HepG2 (cell line): ENCODE measurements at regions not wholly inside any gene's neighbourhood (a gene's known extent, or its start where the extent isn't known, plus 50 kb on each side); places are given as distances from the start of the nearest gene placed in this dataset.

Source experiments
- ATAC-seq: fragments of 200-7000 bp; cut with Tn5 transposase; 3 replicates; pipeline ENCODE4 v1.9.1; 2020; ENCODE audit warnings: mild to moderate bottlenecking, moderate library complexity
- BruUV-seq: library from RNA; stranded (reverse); fragments of 400-500 nt; replicated peaks from 2 replicates; lab custom pipeline; 2021; lab: Mats Ljungman, UMichigan
- CTCF ChIA-PET: fragments of 300-600 bp; formaldehyde crosslinking; extraction: SDS; loops from one replicate; lab custom pipeline; 2021; ENCODE audit warnings: low total read pairs, inconsistent platforms, low intra/inter-chr PET ratio; lab: Yijun Ruan, JAX
- POLR2A ChIA-PET: fragments of 350-600 bp; sonication (Branson Sonifier 250); formaldehyde crosslinking; loops from one replicate; lab custom pipeline; 2020; ENCODE audit warnings: antibody characterized with exemption, inconsistent platforms; lab: Yijun Ruan, JAX
- DNase-seq: peaks from one replicate; pipeline ENCODE4 v3.0.0-alpha.2; 2015; ENCODE audit warnings: low spot score
- FAIRE-seq: peaks from 3 replicates; lab custom pipeline; 2011; peaks lifted over from hg19 to GRCh38; lab: Jason Lieb, UNC
- H2AFZ ChIP-seq: one replicate; pipeline ENCODE4 v1.6.1; 2011; ENCODE audit warnings: low read length, inconsistent platforms
- H3K27ac ChIP-seq: fragments of 300-600 bp; 3 replicates; pipeline ENCODE4 v1.8.0; 2011; ENCODE audit warnings: mixed run types, mild to moderate bottlenecking, mixed read lengths, low read length, inconsistent platforms; ENCODE audit not compliant: insufficient read depth; ENCODE audit errors: extremely low read length
- H3K27me3 ChIP-seq, 2 experiments: fragments of 200-600 bp in 1 of 2; 2 replicates in 1 of 2; 3 replicates in 1 of 2; pipeline versions ENCODE4 v1.6.0 to v1.8.0; 2011; ENCODE audit warnings: low read length in 2 of 2, mild to moderate bottlenecking in 2 of 2, moderate library complexity in 2 of 2, inconsistent platforms in 1 of 2; ENCODE audit not compliant: insufficient read depth in 2 of 2, control insufficient read depth in 1 of 2
- H3K36me3 ChIP-seq, 2 experiments: fragments of 200-600 bp in 1 of 2; replicated peaks in 1 of 2; 2 replicates in 1 of 2; 3 replicates in 1 of 2; pipeline versions ENCODE4 v1.5.1 to v1.8.0; 2011; ENCODE audit warnings: low read length in 2 of 2, inconsistent platforms in 1 of 2; ENCODE audit not compliant: insufficient read depth in 2 of 2, control insufficient read depth in 1 of 2
- H3K4me1 ChIP-seq: 2 replicates; pipeline ENCODE4 v1.5.1; 2012; ENCODE audit warnings: low read length, inconsistent platforms; ENCODE audit not compliant: insufficient read depth
- H3K4me2 ChIP-seq: 2 replicates; pipeline ENCODE4 v1.6.0; 2011; ENCODE audit warnings: low read depth, low read length, inconsistent platforms
- H3K4me3 ChIP-seq, 3 experiments: fragments of 200-600 bp in 1 of 3; sonication (generic), shearing (Covaris generic) in 1 of 3; replicated peaks in 1 of 3; 2 replicates each; pipeline ENCODE4 v1.5.1; 2011 to 2016; ENCODE audit warnings: low read length in 3 of 3, inconsistent platforms in 2 of 3, low read depth in 2 of 3, mild to moderate bottlenecking in 2 of 3, control low read depth in 1 of 3, mixed read lengths in 1 of 3; ENCODE audit not compliant: insufficient read depth in 1 of 3
- H3K79me2 ChIP-seq: one replicate; pipeline ENCODE4 v1.6.1; 2011; ENCODE audit warnings: low read length, inconsistent platforms; ENCODE audit not compliant: insufficient read depth
- H3K9ac ChIP-seq: 2 replicates; pipeline ENCODE4 v1.6.0; 2011; ENCODE audit warnings: mild to moderate bottlenecking, low read depth, low read length, inconsistent platforms; ENCODE audit not compliant: insufficient read depth
- H3K9me3 ChIP-seq: 2 replicates; pipeline ENCODE4 v1.5.1; 2012; ENCODE audit warnings: mild to moderate bottlenecking, low read length
- H4K20me1 ChIP-seq: 2 replicates; pipeline ENCODE4 v1.6.0; 2011; ENCODE audit warnings: inconsistent platforms, mild to moderate bottlenecking, low read length, moderate library complexity; ENCODE audit not compliant: insufficient read depth
- AHDC1 ChIP-seq: sonication (generic); formaldehyde crosslinking; IDR thresholded peaks from 2 replicates; pipeline ENCODE4 v1.5.1; 2020; ENCODE audit warnings: mild to moderate bottlenecking, missing genetic modification reagents, borderline replicate concordance
- MNT ChIP-seq: fragments of 450-650 bp; IDR thresholded peaks from 2 replicates; pipeline ENCODE4 v1.6.1; 2016
- ZNF17 ChIP-seq: sonication (generic); formaldehyde crosslinking; IDR thresholded peaks from 2 replicates; pipeline ENCODE4 v1.5.0; 2020; ENCODE audit warnings: mild to moderate bottlenecking, missing genetic modification reagents
- ZNF282 ChIP-seq: fragments of 450-650 bp; IDR thresholded peaks from 2 replicates; pipeline ENCODE4 v1.6.1; 2018; ENCODE audit not compliant: partially characterized antibody
- WGBS: methylation state at CpG from one replicate; pipeline ENCODE4 v1.1.6; 2017; ENCODE audit warnings: low lambda C conversion rate; 5-methylcytosine and 5-hydroxymethylcytosine counted together
- in situ Hi-C: cut with HindIII; loops from 2 replicates; pipeline ENCODE4 v1.10.0; 2017; ENCODE audit warnings: low pct_unique_long_range_greater_than_20kb; ENCODE audit not compliant: extremely low pct_ligation_motif_present
- intact Hi-C: fragments of 100-400 bp; cut with micrococcal nuclease; formaldehyde crosslinking; loops from one replicate; pipeline ENCODE4 v1.10.0; 2022; ENCODE audit not compliant: unreplicated experiment

- Histone ChIP-seq H4K20me1 (no peaks in the 10 kb centered on the region), H3K27ac (no peak overlapping the region), H2AFZ (no peak overlapping the region), H3K4me3 (no peak overlapping the region), H3K27me3 (peaks cover 0 to 17% of the 10 kb centered on the region in 2 experiments; a peak in 3 of 5 replicates), H3K79me2 (no peaks in the 10 kb centered on the region), H3K4me1 (peaks cover 8% of the 10 kb centered on the region), H3K9ac (no peak overlapping the region), H3K4me2 (no peak overlapping the region), H3K36me3 (no peaks in the 10 kb centered on the region), H3K9me3 (no peaks in the 10 kb centered on the region)
- ATAC-seq (no peak), FAIRE-seq (no peak), DNase-seq (no peak)
- POLR2A ChIA-PET, result no interaction called here
- no TSS peak for BruUV-seq
- intact Hi-C loops (no loop called here), in situ Hi-C loops (no loop called here)
- 55% methylated on average over 2 of the region's 2 CpGs for WGBS
- CTCF ChIA-PET, result no interaction called here
- peak; percentile 55 for TF ChIP-seq ZNF282
- TF ChIP-seq ZNF17 (CRISPR knock-in tag), result no peak
- TF ChIP-seq MNT, result peak; percentile 92
- TF ChIP-seq AHDC1 (CRISPR knock-in tag), result no peak
Observed at GRCh38 chr6:44625996-44626395, 238.5 kb downstream of the CDC5L start.
